Tibial nerve (tissue), 4 donors: ENCODE measurements at regions not wholly inside any gene's neighbourhood (a gene's known extent, or its start where the extent isn't known, plus 50 kb on each side); places are given as distances from the start of the nearest gene placed in this dataset.

Source experiments
- DNase-seq, 2 donors: peaks; one replicate each; pipeline ENCODE4 v3.0.0-alpha.2; 2019; ENCODE audit warnings: low spot score in 2 of 2
- H3K27ac ChIP-seq, 4 donors: fragments of 200-600 bp; sonication (generic) in 3 of 4; one replicate each; pipeline ENCODE4 v1.5.1; 2017 to 2019; ENCODE audit warnings: mild to moderate bottlenecking in 1 of 4
- H3K27me3 ChIP-seq, 2 donors: fragments of 200-600 bp; sonication (generic) in 1 of 2; one replicate each; pipeline versions ENCODE4 v1.5.1 to v1.6.0; 2017 to 2019
- H3K36me3 ChIP-seq, 3 donors: fragments of 200-600 bp; sonication (generic); one replicate each; pipeline ENCODE4 v1.5.1; 2018 to 2019
- H3K4me1 ChIP-seq, 4 donors: fragments of 200-600 bp; sonication (generic) in 3 of 4; one replicate each; pipeline ENCODE4 v1.5.1; 2017 to 2019
- H3K4me3 ChIP-seq, 4 donors: fragments of 200-600 bp; sonication (generic) in 3 of 4; one replicate each; pipeline ENCODE4 v1.5.1; 2017 to 2019; ENCODE audit warnings: mild to moderate bottlenecking in 1 of 4, moderate library complexity in 1 of 4
- H3K9me3 ChIP-seq, 4 donors: fragments of 200-600 bp; sonication (generic) in 3 of 4; one replicate each; pipeline ENCODE4 v1.5.1; 2017 to 2019
- CTCF ChIP-seq, 5 experiments: fragments of 200-600 bp in 3 of 5; fragments of 450-650 bp in 2 of 5; sonication (generic) in 3 of 5; IDR thresholded peaks; one replicate each; pipeline ENCODE4 v1.5.1; 2016 to 2019; ENCODE audit warnings: antibody characterized with exemption in 5 of 5, mild to moderate bottlenecking in 3 of 5, moderate library complexity in 2 of 5
- EP300 ChIP-seq, 2 donors: sonication (generic); formaldehyde crosslinking; IDR thresholded peaks; one replicate each; pipeline ENCODE4 v1.6.1; 2017; ENCODE audit warnings: antibody characterized with exemption in 2 of 2, mild to moderate bottlenecking in 1 of 2
- POLR2A ChIP-seq, 2 donors: fragments of 450-650 bp; IDR thresholded peaks; one replicate each; pipeline ENCODE4 v1.6.1; 2017; ENCODE audit warnings: antibody characterized with exemption in 2 of 2, mild to moderate bottlenecking in 2 of 2, moderate library complexity in 2 of 2
- WGBS, 2 donors: methylation state at CpG; one replicate each; pipeline ENCODE4 v1.1.5; 2018; 5-methylcytosine and 5-hydroxymethylcytosine counted together

- H3K4me3 ChIP-seq: no peak overlapping the region
- 89 to 92% methylated on average over 2 of the region's 2 CpGs for WGBS, 2 donors
- no peaks in the 10 kb centered on the region for H3K4me1 ChIP-seq
- no peak overlapping the region for H3K27ac ChIP-seq
- no peaks in the 10 kb centered on the region for H3K36me3 ChIP-seq
- H3K27me3 ChIP-seq: no peaks in the 10 kb centered on the region
- no peak for DNase-seq
- TF ChIP-seq CTCF (IDR thresholded peaks at IDR 0.05) (no peak), EP300 (IDR thresholded peaks at IDR 0.05) (no peak), POLR2A (IDR thresholded peaks at IDR 0.05) (no peak)
- no peaks in the 10 kb centered on the region for H3K9me3 ChIP-seq
Measured at GRCh38 chrX:80098038-80098437, 83.5 kb downstream of the TBX22 start.

GRCh38 chrX:80120335-80120734 is 105.8 kb downstream of the TBX22 start:
- Histone ChIP-seq H3K4me3 (no peak overlapping the region), H3K9me3 (no peaks in the 10 kb centered on the region), H3K27ac (no peak overlapping the region), H3K4me1 (no peaks in the 10 kb centered on the region), H3K27me3 (peaks cover 0 to 4% of the 10 kb centered on the region in 2 donors), H3K36me3 (no peaks in the 10 kb centered on the region)
- TF ChIP-seq POLR2A (IDR thresholded peaks at IDR 0.05) (no peak), EP300 (IDR thresholded peaks at IDR 0.05) (no peak), CTCF (IDR thresholded peaks at IDR 0.05) (no peak)
- 43 to 74% methylated on average over 1 of the region's 1 CpG for WGBS, 2 donors
- no peak for DNase-seq

- H3K27me3 ChIP-seq: no peaks in the 10 kb centered on the region
- no peaks in the 10 kb centered on the region for H3K36me3 ChIP-seq
- H3K4me1 ChIP-seq: no peaks in the 10 kb centered on the region
- no peak for DNase-seq
- TF ChIP-seq CTCF (IDR thresholded peaks at IDR 0.05): no peak
- no peak for TF ChIP-seq EP300 (IDR thresholded peaks at IDR 0.05)
- TF ChIP-seq POLR2A (IDR thresholded peaks at IDR 0.05): no peak
- 50 to 74% methylated on average over 1 of the region's 1 CpG for WGBS, 2 donors
- peaks cover 0 to 2% (median 0%) of the 10 kb centered on the region in 4 donors for H3K9me3 ChIP-seq
- H3K27ac ChIP-seq: no peak overlapping the region
- no peak overlapping the region for H3K4me3 ChIP-seq
Measured at GRCh38 chrX:80138938-80139337, 124.4 kb downstream of the TBX22 start.

GRCh38 chrX:80139564-80139963 is 125.0 kb downstream of the TBX22 start:
- H3K4me3 ChIP-seq: no peak overlapping the region
- no peaks in the 10 kb centered on the region for H3K9me3 ChIP-seq
- H3K27me3 ChIP-seq: no peaks in the 10 kb centered on the region
- TF ChIP-seq EP300 (IDR thresholded peaks at IDR 0.05): no peak
- no peak for TF ChIP-seq CTCF (IDR thresholded peaks at IDR 0.05)
- no peak for TF ChIP-seq POLR2A (IDR thresholded peaks at IDR 0.05)
- 26 to 35% methylated on average over 6 of the region's 6 CpGs for WGBS, 2 donors
- H3K4me1 ChIP-seq: no peaks in the 10 kb centered on the region
- DNase-seq: no peak
- H3K27ac ChIP-seq: no peak overlapping the region
- no peaks in the 10 kb centered on the region for H3K36me3 ChIP-seq

- 39 to 43% methylated on average over 3 of the region's 3 CpGs for WGBS, 2 donors
- Histone ChIP-seq H3K4me1 (no peaks in the 10 kb centered on the region), H3K27me3 (no peaks in the 10 kb centered on the region), H3K9me3 (no peaks in the 10 kb centered on the region), H3K36me3 (no peaks in the 10 kb centered on the region), H3K4me3 (no peak overlapping the region), H3K27ac (no peak overlapping the region)
- no peak for DNase-seq
- TF ChIP-seq POLR2A (IDR thresholded peaks at IDR 0.05) (no peak), EP300 (IDR thresholded peaks at IDR 0.05) (no peak), CTCF (IDR thresholded peaks at IDR 0.05) (no peak)
Measured at GRCh38 chrX:80170581-80170980, 156.0 kb downstream of the TBX22 start.
